Naive B cell (primary cell): ENCODE measurements at regions not wholly inside any gene's neighbourhood (a gene's known extent, or its start where the extent isn't known, plus 50 kb on each side); places are given as distances from the start of the nearest gene placed in this dataset.

Source experiments
- ATAC-seq, 2 donors: fragments of 150-1000 bp; cut with Tn5 transposase; 2 replicates each; pipeline ENCODE4 v1.10.0; 2021; ENCODE audit warnings: low read depth in 2 of 2, mild to moderate bottlenecking in 2 of 2, moderate library complexity in 2 of 2
- DNase-seq: peaks from one replicate; pipeline ENCODE4 v3.0.0; 2022
- H3K27ac Mint-ChIP-seq, 6 donors: one replicate each; pipeline ENCODE4 v1.8.0; 2020 to 2022; ENCODE audit warnings: mild to moderate bottlenecking in 6 of 6, mixed read lengths in 6 of 6, moderate library complexity in 5 of 6, inconsistent platforms in 2 of 6
- H3K27me3 Mint-ChIP-seq, 3 donors: one replicate each; pipeline ENCODE4 v1.8.0; 2021 to 2022; ENCODE audit warnings: mixed read lengths in 3 of 3, mild to moderate bottlenecking in 1 of 3
- H3K36me3 Mint-ChIP-seq, 2 donors: one replicate each; pipeline ENCODE4 v1.8.0; 2020 to 2022; ENCODE audit warnings: mixed read lengths in 2 of 2, inconsistent platforms in 1 of 2, mild to moderate bottlenecking in 1 of 2
- H3K4me1 Mint-ChIP-seq, 3 donors: one replicate each; pipeline ENCODE4 v1.8.0; 2020 to 2022; ENCODE audit warnings: mixed read lengths in 3 of 3, inconsistent platforms in 1 of 3, mild to moderate bottlenecking in 1 of 3, moderate library complexity in 1 of 3
- H3K4me3 Mint-ChIP-seq, 8 donors: one replicate each; pipeline ENCODE4 v1.8.0; 2020 to 2022; ENCODE audit warnings: mild to moderate bottlenecking in 8 of 8, mixed read lengths in 8 of 8, moderate library complexity in 8 of 8, inconsistent platforms in 2 of 8
- H3K9me3 Mint-ChIP-seq, 7 donors: one replicate each; pipeline ENCODE4 v1.8.0; 2020 to 2022; ENCODE audit warnings: mixed read lengths in 7 of 7, mild to moderate bottlenecking in 5 of 7, inconsistent platforms in 2 of 7, moderate library complexity in 1 of 7

DNA sequence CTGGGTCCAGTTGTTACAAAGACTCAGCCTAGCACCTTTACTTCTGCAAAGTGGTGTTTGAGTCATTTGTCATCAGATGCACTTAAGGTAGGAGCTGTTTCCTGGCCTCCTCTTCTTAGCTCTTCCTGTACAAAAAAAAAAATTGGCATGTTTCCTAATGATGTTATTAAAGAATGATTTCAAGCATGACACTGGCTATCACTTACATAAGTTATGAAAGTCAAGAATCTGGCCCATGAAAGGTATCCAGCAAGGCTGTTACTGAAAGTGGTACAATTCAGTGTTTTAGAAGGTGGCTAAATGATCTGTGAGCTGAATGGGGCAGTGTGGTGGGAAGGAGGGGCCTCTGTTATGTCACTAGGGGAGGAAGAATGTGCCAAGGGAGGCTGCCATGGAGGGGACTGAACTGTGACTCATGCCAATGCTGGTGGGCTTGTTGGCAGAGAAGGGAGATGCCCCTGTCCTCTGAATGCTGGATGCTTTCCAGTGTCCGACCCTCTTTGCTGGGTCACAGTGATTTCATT, 175.1 kb upstream of the MAP1B start:
- ATAC-seq (no peak), DNase-seq (no peak)
- H3K36me3 Mint-ChIP-seq = peaks cover 6 to 11% of the 10 kb centered on the region in 2 donors
- no peak overlapping the region for H3K4me3 Mint-ChIP-seq
- peak overlapping the region in 1 of 6 donors; percentile 28 for H3K27ac Mint-ChIP-seq
- peaks cover 1 to 18% (median 6%) of the 10 kb centered on the region in 7 donors for H3K9me3 Mint-ChIP-seq
- H3K27me3 Mint-ChIP-seq = peaks cover 4 to 12% (median 5%) of the 10 kb centered on the region in 3 donors
- H3K4me1 Mint-ChIP-seq = no peaks in the 10 kb centered on the region

- H3K36me3 Mint-ChIP-seq = peaks cover 0 to 6% of the 10 kb centered on the region in 2 donors
- H3K27me3 Mint-ChIP-seq = peaks cover 0 to 7% (median 5%) of the 10 kb centered on the region in 3 donors
- H3K4me3 Mint-ChIP-seq = no peak overlapping the region
- ATAC-seq (no peak), DNase-seq (no peak)
- H3K9me3 Mint-ChIP-seq = peaks cover 0 to 12% (median 5%) of the 10 kb centered on the region in 7 donors
- H3K27ac Mint-ChIP-seq = peak overlapping the region in 1 of 6 donors; percentile 28
- no peaks in the 10 kb centered on the region for H3K4me1 Mint-ChIP-seq
These were observed 174.5 kb upstream of the MAP1B start for GRCh38 chr5:71932655-71933338.

DNA sequence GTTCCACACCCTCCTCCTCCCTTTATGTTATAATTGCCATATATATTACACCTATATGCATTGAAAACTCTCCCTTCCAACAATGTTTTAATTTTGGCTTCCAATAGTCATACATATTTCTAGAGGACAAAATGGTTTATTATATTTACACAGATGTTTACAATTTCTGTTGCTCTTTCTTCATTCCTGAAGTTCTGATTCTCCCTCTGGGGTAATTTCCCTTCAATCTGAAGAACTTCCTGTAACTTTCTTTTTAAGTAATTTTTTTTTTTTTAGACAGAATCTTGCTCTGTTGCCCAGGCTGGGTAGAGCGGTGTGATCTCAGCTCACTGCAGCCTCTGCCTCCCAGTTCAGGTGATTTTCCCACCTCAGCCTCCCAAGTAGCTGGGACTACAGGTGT, 173.0 kb upstream of the MAP1B start:
- no peak for ATAC-seq
- Mint-ChIP-seq H3K27me3 (peaks cover 5 to 22% (median 10%) of the 10 kb centered on the region in 3 donors), H3K9me3 (peaks cover 0 to 9% (median 4%) of the 10 kb centered on the region in 7 donors), H3K27ac (no peak overlapping the region), H3K4me1 (no peaks in the 10 kb centered on the region), H3K4me3 (no peak overlapping the region), H3K36me3 (peaks cover 0 to 6% of the 10 kb centered on the region in 2 donors)
- DNase-seq = no peak

DNA sequence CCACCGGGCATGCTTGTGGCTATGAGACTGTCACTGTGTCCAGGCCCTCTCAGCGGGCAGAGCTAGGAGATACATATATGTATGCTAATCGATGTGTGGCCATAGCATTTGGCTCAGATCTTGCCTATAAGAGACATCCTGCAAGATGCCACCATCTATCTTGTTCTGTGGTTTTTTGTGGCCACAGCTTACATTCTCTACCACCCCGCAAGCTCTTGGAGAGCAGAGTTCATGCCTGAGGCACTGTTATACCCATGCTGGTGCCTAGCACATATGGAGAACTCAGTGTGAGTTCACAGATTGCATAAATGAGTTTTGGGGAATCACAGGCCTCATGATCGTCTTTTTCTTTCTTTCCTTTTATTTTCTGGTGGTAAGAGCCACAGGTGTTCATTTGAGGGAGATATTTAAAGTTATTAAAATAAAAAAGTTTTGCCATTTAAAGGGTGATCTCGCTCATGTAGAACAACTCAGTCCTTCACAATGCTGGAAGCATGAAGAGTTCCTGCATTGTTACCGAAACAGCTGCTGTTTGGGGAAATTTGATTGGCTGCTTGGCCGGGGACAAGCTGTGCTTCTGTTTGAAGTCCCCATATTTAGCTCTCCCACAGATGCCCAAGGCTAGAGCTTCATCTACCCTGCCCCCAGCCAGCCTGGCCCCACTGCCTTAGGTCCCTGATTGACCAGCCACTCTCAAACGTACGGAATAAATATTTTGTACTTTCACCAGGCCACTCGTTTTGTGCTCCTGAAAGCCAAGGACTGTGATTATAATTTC, 169.2 kb upstream of the MAP1B start:
- Mint-ChIP-seq H3K4me1 (no peaks in the 10 kb centered on the region), H3K36me3 (peaks cover 0 to 6% of the 10 kb centered on the region in 2 donors), H3K27me3 (peaks cover 10 to 25% (median 15%) of the 10 kb centered on the region in 3 donors), H3K27ac (no peak overlapping the region), H3K9me3 (peaks cover 0 to 20% (median 4%) of the 10 kb centered on the region in 7 donors), H3K4me3 (no peak overlapping the region)
- no peak for ATAC-seq
- DNase-seq = no peak

DNA sequence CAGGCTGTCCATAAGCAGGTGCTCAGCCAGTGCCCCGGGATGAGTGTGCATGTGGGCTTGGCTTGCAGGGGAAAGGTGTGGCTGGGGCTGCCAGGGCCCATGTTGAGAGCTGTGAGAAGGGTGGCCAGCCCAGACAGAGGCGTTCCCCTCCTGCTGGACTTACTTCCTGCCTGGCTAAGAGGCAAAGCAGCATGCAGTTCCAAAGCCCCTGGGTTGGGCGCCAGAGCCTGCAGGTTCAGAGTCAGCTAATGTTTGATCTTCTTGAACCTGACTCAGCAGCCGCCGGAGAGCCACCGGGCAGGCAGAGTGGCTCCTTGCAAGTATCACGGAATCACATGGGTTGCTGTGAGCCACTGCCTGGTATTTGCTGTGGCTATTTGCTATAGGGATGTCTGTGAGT, 168.4 kb upstream of the MAP1B start:
- Mint-ChIP-seq H3K36me3 (peaks cover 0 to 6% of the 10 kb centered on the region in 2 donors), H3K9me3 (peaks cover 0 to 20% (median 4%) of the 10 kb centered on the region in 7 donors), H3K27me3 (peaks cover 10 to 25% (median 15%) of the 10 kb centered on the region in 3 donors), H3K4me3 (no peak overlapping the region), H3K4me1 (no peaks in the 10 kb centered on the region), H3K27ac (peak overlapping the region in 1 of 6 donors; percentile 4)
- ATAC-seq (no peak), DNase-seq (no peak)

GRCh38 chr5:71939452-71940230, 167.6 kb upstream of the MAP1B start:
- Mint-ChIP-seq H3K9me3 (peaks cover 0 to 20% (median 8%) of the 10 kb centered on the region in 7 donors), H3K36me3 (peaks cover 0 to 6% of the 10 kb centered on the region in 2 donors), H3K4me1 (no peaks in the 10 kb centered on the region), H3K27ac (no peak overlapping the region), H3K4me3 (no peak overlapping the region), H3K27me3 (peaks cover 10 to 30% (median 15%) of the 10 kb centered on the region in 3 donors)
- ATAC-seq (no peak), DNase-seq (no peak)

DNA sequence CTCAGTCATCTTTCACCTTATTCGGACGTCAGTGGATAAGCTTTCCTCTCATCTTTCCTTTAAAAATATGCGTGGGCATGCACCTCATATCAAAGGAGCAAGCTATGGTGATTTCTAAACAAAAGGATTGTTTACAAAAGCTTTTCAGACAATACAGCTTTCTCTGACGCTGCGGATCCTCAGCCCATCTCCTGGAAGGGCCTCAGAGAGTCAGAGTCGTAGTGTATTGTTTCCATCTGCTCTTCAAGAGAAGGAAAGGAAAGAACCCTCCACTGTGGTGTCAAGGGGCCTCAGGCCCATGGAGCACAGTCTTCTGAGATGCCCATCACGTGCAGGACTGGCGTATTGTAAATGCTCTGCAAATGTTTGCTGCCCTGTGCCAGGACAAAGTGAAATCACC, 163.4 kb upstream of the MAP1B start:
- no peak for DNase-seq
- H3K27ac Mint-ChIP-seq = no peak overlapping the region
- no peak for ATAC-seq
- no peaks in the 10 kb centered on the region for H3K4me1 Mint-ChIP-seq
- H3K27me3 Mint-ChIP-seq = peaks cover 4 to 19% (median 9%) of the 10 kb centered on the region in 3 donors
- H3K4me3 Mint-ChIP-seq = no peak overlapping the region
- peaks cover 8 to 40% (median 18%) of the 10 kb centered on the region in 7 donors for H3K9me3 Mint-ChIP-seq
- H3K36me3 Mint-ChIP-seq = peaks cover 0 to 10% of the 10 kb centered on the region in 2 donors

DNA sequence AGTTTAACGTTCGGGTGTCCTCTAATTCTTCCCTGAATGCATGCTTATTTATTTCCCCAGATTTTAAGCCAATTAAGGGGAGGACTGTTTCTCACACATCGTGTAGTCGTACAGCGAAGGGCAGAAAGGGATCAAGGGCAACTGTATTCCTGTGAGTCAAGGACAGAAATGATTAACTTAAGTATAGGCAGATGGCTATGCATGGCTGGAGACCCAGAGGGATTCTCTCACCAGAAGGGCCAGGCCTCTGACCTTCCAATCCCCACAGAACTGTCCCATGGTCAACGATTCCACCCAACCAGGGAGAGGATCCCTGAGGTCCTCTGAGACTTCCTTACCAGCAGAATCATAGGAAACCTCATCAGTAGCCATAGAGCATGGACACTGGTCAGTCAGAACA, 161.8 kb upstream of the MAP1B start:
- peaks cover 0 to 10% of the 10 kb centered on the region in 2 donors for H3K36me3 Mint-ChIP-seq
- H3K27ac Mint-ChIP-seq = peak overlapping the region in 1 of 6 donors; percentile 52
- DNase-seq = no peak
- ATAC-seq = no peak
- peaks cover 8 to 47% (median 21%) of the 10 kb centered on the region in 7 donors for H3K9me3 Mint-ChIP-seq
- H3K4me3 Mint-ChIP-seq = no peak overlapping the region
- H3K4me1 Mint-ChIP-seq = no peaks in the 10 kb centered on the region
- H3K27me3 Mint-ChIP-seq = peaks cover 0 to 12% (median 9%) of the 10 kb centered on the region in 3 donors

- H3K36me3 Mint-ChIP-seq = peaks cover 0 to 10% of the 10 kb centered on the region in 2 donors
These were observed 160.8 kb upstream of the MAP1B start for GRCh38 chr5:71946343-71947030.

GRCh38 chr5:71948206-71948605, 159.1 kb upstream of the MAP1B start:
- H3K4me1 Mint-ChIP-seq = no peaks in the 10 kb centered on the region
- peaks cover 0 to 10% of the 10 kb centered on the region in 2 donors for H3K36me3 Mint-ChIP-seq

More at GRCh38 chr5:71946343-71947030, 160.8 kb upstream of the MAP1B start:
- Mint-ChIP-seq H3K27ac (no peak overlapping the region), H3K4me1 (no peaks in the 10 kb centered on the region), H3K9me3 (peaks cover 8 to 55% (median 21%) of the 10 kb centered on the region in 7 donors), H3K27me3 (peaks cover 0 to 13% (median 12%) of the 10 kb centered on the region in 3 donors), H3K4me3 (no peak overlapping the region)
- no peak for DNase-seq
- no peak for ATAC-seq

DNA sequence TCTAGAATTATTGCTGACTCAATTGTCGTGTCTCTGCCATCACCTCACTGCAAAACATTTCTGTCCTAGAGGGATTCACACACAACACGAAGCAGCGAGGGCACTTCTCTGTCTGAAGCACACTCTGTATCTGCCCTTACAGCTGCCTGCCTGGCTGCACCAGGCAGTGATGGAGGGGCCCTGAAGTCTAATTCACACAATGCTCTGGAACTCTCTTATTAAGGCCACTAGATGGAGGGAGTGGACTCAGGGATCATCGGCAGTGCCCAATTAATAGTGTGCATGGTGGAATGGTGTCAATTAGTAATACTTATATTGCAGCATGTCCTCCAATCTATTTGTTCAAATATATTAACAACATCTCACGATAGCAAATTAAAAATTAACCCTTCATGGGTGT, 157.5 kb upstream of the MAP1B start:
- Mint-ChIP-seq H3K4me1 (no peaks in the 10 kb centered on the region), H3K36me3 (peaks cover 0 to 10% of the 10 kb centered on the region in 2 donors), H3K27ac (no peak overlapping the region), H3K27me3 (peaks cover under 1 to 11% (median 4%) of the 10 kb centered on the region in 3 donors), H3K4me3 (no peak overlapping the region), H3K9me3 (peaks cover 5 to 54% (median 17%) of the 10 kb centered on the region in 7 donors)
- no peak for ATAC-seq
- no peak for DNase-seq

More at GRCh38 chr5:71948206-71948605, 159.1 kb upstream of the MAP1B start:
- H3K9me3 Mint-ChIP-seq = peaks cover 8 to 54% (median 22%) of the 10 kb centered on the region in 7 donors
- no peak for ATAC-seq
- H3K27me3 Mint-ChIP-seq = peaks cover 0 to 9% (median 5%) of the 10 kb centered on the region in 3 donors
- H3K27ac Mint-ChIP-seq = no peak overlapping the region
- DNase-seq = no peak
- H3K4me3 Mint-ChIP-seq = no peak overlapping the region

GRCh38 chr5:71953866-71954265, 153.4 kb upstream of the MAP1B start:
- Mint-ChIP-seq H3K27ac (no peak overlapping the region), H3K27me3 (peaks cover 8 to 22% (median 10%) of the 10 kb centered on the region in 3 donors), H3K4me3 (no peak overlapping the region), H3K36me3 (no peaks in the 10 kb centered on the region), H3K4me1 (no peaks in the 10 kb centered on the region), H3K9me3 (peaks cover 0 to 26% (median 7%) of the 10 kb centered on the region in 7 donors)
- ATAC-seq = no peak
- no peak for DNase-seq
